WTC11 (cell line): ENCODE measurements at regions not wholly inside any gene's neighbourhood (a gene's known extent, or its start where the extent isn't known, plus 50 kb on each side); places are given as distances from the start of the nearest gene placed in this dataset.

ENCODE experiments used
- ATAC-seq: fragments of 200-7000 bp; cut with Tn5 transposase; 2 replicates; pipeline ENCODE4 v1.10.0; 2021; ENCODE audit warnings: mild to moderate bottlenecking, moderate library complexity
- CTCF ChIA-PET: fragments of 300-600 bp; sonication (Branson Sonifier 250); formaldehyde crosslinking; loops from one replicate; lab custom pipeline; 2021; ENCODE audit warnings: antibody characterized with exemption; lab: Charles Lee
- POLR2A ChIA-PET: fragments of 350-600 bp; sonication (Branson Sonifier 250); formaldehyde crosslinking; loops from one replicate; lab custom pipeline; 2021; ENCODE audit warnings: antibody characterized with exemption; lab: Charles Lee
- DNase-seq: peaks from one replicate; pipeline ENCODE4 v3.0.0; 2021; ENCODE audit warnings: low spot score
- H3K27ac Mint-ChIP-seq: 2 replicates; pipeline ENCODE4 v1.8.0; 2021; ENCODE audit warnings: mixed read lengths
- H3K27me3 Mint-ChIP-seq: 2 replicates; pipeline ENCODE4 v1.8.0; 2021; ENCODE audit warnings: low read depth, mild to moderate bottlenecking, moderate library complexity, mixed read lengths
- H3K36me3 Mint-ChIP-seq: 2 replicates; pipeline ENCODE4 v1.8.0; 2021; ENCODE audit warnings: mixed read lengths
- H3K4me1 Mint-ChIP-seq: 2 replicates; pipeline ENCODE4 v1.8.0; 2022; ENCODE audit warnings: mixed read lengths
- H3K4me3 Mint-ChIP-seq: 2 replicates; pipeline ENCODE4 v1.8.0; 2021; ENCODE audit warnings: mild to moderate bottlenecking, moderate library complexity, mixed read lengths
- H3K9me3 Mint-ChIP-seq: 2 replicates; pipeline ENCODE4 v1.8.0; 2021; ENCODE audit warnings: mixed read lengths
- AR ChIP-seq: fragments of 250-450 bp; sonication (Bioruptor Pico); IDR thresholded peaks from 2 replicates; pipeline ENCODE4 v1.9.0; 2021; ENCODE audit warnings: mild to moderate bottlenecking
- CBFB ChIP-seq: sonication (generic); formaldehyde crosslinking; IDR thresholded peaks from 2 replicates; pipeline ENCODE4 v1.8.1; 2022; ENCODE audit warnings: mild to moderate bottlenecking, low read depth, missing genetic modification reagents
- CREB1 ChIP-seq: sonication (generic); formaldehyde crosslinking; IDR thresholded peaks from 2 replicates; pipeline ENCODE4 v1.8.0; 2023; ENCODE audit warnings: mild to moderate bottlenecking, missing genetic modification reagents
- ELF4 ChIP-seq: sonication (generic); formaldehyde crosslinking; IDR thresholded peaks from 2 replicates; pipeline ENCODE4 v1.8.1; 2022; ENCODE audit warnings: low read depth, mild to moderate bottlenecking, moderate library complexity, missing genetic modification reagents
- GABPB1 ChIP-seq: sonication (generic); formaldehyde crosslinking; IDR thresholded peaks from 2 replicates; pipeline ENCODE4 v1.8.1; 2023; ENCODE audit warnings: mild to moderate bottlenecking, missing genetic modification reagents
- MXD4 ChIP-seq: fragments of 250-450 bp; sonication (Bioruptor Pico); IDR thresholded peaks from 2 replicates; pipeline ENCODE4 v1.8.0; 2021; ENCODE audit warnings: mild to moderate bottlenecking, moderate library complexity, borderline replicate concordance
- MYBL2 ChIP-seq: sonication (generic); formaldehyde crosslinking; IDR thresholded peaks from 2 replicates; pipeline ENCODE4 v1.8.1; 2023; ENCODE audit warnings: mild to moderate bottlenecking, moderate library complexity, missing genetic modification reagents
- NFE2L1 ChIP-seq: sonication (generic); formaldehyde crosslinking; IDR thresholded peaks from 2 replicates; pipeline ENCODE4 v1.8.1; 2023; ENCODE audit warnings: missing genetic modification reagents
- NR1H2 ChIP-seq: sonication (generic); formaldehyde crosslinking; IDR thresholded peaks from 2 replicates; pipeline ENCODE4 v1.9.0; 2021; ENCODE audit warnings: mild to moderate bottlenecking, moderate library complexity, missing genetic modification reagents
- SP1 ChIP-seq: sonication (generic); formaldehyde crosslinking; conservative IDR thresholded peaks from 2 replicates; pipeline ENCODE4 v1.8.1; 2022; ENCODE audit warnings: missing genetic modification reagents
- TCF7 ChIP-seq: sonication (generic); formaldehyde crosslinking; IDR thresholded peaks from 2 replicates; pipeline ENCODE4 v1.8.0; 2022; ENCODE audit warnings: mild to moderate bottlenecking, low read depth, missing genetic modification reagents, moderate library complexity
- TF ChIP-seq, protein P1 (sequence below): sonication (generic); formaldehyde crosslinking; IDR thresholded peaks from 2 replicates; pipeline ENCODE4 v1.8.0; 2022; ENCODE audit warnings: mild to moderate bottlenecking, missing genetic modification reagents
- TF ChIP-seq, protein P2 (sequence below): fragments of 250-450 bp; sonication (Bioruptor Pico); IDR thresholded peaks from 2 replicates; pipeline ENCODE4 v1.9.0; 2021; ENCODE audit warnings: moderate library complexity, mild to moderate bottlenecking, inconsistent platforms, borderline replicate concordance
- TF ChIP-seq, protein P3 (sequence below): sonication (generic); formaldehyde crosslinking; IDR thresholded peaks from 2 replicates; pipeline ENCODE4 v1.8.0; 2023; ENCODE audit warnings: missing genetic modification reagents, mild to moderate bottlenecking, borderline replicate concordance
- TF ChIP-seq, protein P4 (sequence below): fragments of 250-450 bp; sonication (Bioruptor Pico); conservative IDR thresholded peaks from 2 replicates; pipeline ENCODE4 v1.9.0; 2021; ENCODE audit warnings: mild to moderate bottlenecking
- TF ChIP-seq, protein P5 (sequence below): sonication (generic); formaldehyde crosslinking; IDR thresholded peaks from 2 replicates; pipeline ENCODE4 v1.8.1; 2023; ENCODE audit warnings: mild to moderate bottlenecking, missing genetic modification reagents, borderline replicate concordance

DNA sequence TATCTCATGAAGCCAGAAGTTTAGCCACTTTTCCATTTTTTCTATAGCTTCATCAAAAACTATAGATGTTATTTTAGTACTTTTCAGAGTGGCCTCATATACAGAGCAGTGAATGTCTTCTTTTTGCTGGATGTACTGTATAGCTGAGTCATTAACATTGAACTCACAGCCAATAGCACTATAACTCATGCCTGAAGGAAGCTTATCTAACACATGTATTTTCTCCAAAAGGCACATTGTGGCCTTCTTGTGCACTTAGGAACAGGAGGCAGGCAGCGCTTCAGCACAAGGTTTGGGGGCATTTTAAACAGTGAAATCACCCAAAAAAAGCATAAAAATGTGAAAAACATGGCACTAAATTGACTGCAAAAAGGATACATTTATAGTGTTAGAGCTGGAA is 336.8 kb upstream of the TMTC1 start:
- POLR2A ChIA-PET, result interaction anchor here (1.0 kb wide), 1 partner anchor 13 kb away, joined by 3 read pairs; no protein-coding TSS in a partner anchor
- no peaks in the 10 kb centered on the region for H3K4me1 Mint-ChIP-seq
- no peak for TF ChIP-seq AR (CRISPR knock-in tag)
- no peak for TF ChIP-seq MYBL2 (CRISPR knock-in tag)
- TF ChIP-seq, protein P1, sequence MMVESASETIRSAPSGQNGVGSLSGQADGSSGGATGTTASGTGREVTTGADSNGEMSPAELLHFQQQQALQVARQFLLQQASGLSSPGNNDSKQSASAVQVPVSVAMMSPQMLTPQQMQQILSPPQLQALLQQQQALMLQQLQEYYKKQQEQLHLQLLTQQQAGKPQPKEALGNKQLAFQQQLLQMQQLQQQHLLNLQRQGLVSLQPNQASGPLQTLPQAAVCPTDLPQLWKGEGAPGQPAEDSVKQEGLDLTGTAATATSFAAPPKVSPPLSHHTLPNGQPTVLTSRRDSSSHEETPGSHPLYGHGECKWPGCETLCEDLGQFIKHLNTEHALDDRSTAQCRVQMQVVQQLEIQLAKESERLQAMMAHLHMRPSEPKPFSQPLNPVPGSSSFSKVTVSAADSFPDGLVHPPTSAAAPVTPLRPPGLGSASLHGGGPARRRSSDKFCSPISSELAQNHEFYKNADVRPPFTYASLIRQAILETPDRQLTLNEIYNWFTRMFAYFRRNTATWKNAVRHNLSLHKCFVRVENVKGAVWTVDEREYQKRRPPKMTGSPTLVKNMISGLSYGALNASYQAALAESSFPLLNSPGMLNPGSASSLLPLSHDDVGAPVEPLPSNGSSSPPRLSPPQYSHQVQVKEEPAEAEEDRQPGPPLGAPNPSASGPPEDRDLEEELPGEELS (CRISPR knock-in tag), result no peak
- no peak for TF ChIP-seq TCF7 (CRISPR knock-in tag)
- TF ChIP-seq CREB1, result no peak
- no peak for TF ChIP-seq SP1 (CRISPR knock-in tag)
- TF ChIP-seq, protein P2, sequence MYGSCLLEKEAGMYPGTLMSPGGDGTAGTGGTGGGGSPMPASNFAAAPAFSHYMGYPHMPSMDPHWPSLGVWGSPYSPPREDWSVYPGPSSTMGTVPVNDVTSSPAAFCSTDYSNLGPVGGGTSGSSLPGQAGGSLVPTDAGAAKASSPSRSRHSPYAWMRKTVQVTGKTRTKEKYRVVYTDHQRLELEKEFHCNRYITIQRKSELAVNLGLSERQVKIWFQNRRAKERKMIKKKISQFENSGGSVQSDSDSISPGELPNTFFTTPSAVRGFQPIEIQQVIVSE, result no peak
- TF ChIP-seq, protein P3, sequence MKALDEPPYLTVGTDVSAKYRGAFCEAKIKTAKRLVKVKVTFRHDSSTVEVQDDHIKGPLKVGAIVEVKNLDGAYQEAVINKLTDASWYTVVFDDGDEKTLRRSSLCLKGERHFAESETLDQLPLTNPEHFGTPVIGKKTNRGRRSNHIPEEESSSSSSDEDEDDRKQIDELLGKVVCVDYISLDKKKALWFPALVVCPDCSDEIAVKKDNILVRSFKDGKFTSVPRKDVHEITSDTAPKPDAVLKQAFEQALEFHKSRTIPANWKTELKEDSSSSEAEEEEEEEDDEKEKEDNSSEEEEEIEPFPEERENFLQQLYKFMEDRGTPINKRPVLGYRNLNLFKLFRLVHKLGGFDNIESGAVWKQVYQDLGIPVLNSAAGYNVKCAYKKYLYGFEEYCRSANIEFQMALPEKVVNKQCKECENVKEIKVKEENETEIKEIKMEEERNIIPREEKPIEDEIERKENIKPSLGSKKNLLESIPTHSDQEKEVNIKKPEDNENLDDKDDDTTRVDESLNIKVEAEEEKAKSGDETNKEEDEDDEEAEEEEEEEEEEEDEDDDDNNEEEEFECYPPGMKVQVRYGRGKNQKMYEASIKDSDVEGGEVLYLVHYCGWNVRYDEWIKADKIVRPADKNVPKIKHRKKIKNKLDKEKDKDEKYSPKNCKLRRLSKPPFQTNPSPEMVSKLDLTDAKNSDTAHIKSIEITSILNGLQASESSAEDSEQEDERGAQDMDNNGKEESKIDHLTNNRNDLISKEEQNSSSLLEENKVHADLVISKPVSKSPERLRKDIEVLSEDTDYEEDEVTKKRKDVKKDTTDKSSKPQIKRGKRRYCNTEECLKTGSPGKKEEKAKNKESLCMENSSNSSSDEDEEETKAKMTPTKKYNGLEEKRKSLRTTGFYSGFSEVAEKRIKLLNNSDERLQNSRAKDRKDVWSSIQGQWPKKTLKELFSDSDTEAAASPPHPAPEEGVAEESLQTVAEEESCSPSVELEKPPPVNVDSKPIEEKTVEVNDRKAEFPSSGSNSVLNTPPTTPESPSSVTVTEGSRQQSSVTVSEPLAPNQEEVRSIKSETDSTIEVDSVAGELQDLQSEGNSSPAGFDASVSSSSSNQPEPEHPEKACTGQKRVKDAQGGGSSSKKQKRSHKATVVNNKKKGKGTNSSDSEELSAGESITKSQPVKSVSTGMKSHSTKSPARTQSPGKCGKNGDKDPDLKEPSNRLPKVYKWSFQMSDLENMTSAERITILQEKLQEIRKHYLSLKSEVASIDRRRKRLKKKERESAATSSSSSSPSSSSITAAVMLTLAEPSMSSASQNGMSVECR (CRISPR knock-in tag), result no peak
- no peak for TF ChIP-seq ELF4 (CRISPR knock-in tag)
- TF ChIP-seq NFE2L1 (CRISPR knock-in tag), result no peak
- TF ChIP-seq, protein P4, sequence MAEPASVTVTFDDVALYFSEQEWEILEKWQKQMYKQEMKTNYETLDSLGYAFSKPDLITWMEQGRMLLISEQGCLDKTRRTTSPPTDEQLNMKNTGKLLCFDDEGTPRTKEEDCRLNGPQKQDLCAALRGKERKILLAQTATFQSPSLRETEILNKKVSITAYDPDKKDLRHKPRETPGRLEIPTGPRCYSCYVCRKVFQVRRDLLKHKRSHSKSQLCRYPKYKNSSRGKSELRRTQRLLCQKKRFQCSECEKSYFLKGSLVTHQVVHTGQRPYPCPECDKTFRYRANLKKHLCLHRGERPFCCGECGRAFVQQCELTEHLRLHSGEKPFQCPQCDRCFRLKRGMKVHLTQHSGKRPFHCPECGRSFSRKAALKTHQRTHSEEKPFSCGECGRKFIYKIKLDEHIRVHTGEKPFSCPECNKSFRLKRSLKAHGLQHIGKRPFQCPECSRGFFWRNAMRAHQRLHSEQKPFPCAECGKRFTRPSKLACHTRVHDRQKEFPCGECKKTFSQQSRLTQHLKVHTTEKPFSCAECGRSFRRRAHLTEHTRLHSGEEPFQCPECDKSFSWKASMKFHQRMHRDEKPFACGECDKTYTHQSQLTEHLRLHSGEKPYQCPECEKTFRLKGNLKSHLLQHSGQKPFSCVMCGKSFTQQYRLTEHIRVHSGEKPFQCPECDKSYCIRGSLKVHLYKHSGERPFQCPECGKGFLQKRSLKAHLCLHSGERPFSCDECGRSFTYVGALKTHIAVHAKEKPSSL (CRISPR knock-in tag), result no peak
- TF ChIP-seq GABPB1, result no peak
- TF ChIP-seq CBFB (CRISPR knock-in tag), result no peak
- no peak for TF ChIP-seq MXD4 (CRISPR knock-in tag)
- no peak for TF ChIP-seq NR1H2 (CRISPR knock-in tag)
- TF ChIP-seq, protein P5, sequence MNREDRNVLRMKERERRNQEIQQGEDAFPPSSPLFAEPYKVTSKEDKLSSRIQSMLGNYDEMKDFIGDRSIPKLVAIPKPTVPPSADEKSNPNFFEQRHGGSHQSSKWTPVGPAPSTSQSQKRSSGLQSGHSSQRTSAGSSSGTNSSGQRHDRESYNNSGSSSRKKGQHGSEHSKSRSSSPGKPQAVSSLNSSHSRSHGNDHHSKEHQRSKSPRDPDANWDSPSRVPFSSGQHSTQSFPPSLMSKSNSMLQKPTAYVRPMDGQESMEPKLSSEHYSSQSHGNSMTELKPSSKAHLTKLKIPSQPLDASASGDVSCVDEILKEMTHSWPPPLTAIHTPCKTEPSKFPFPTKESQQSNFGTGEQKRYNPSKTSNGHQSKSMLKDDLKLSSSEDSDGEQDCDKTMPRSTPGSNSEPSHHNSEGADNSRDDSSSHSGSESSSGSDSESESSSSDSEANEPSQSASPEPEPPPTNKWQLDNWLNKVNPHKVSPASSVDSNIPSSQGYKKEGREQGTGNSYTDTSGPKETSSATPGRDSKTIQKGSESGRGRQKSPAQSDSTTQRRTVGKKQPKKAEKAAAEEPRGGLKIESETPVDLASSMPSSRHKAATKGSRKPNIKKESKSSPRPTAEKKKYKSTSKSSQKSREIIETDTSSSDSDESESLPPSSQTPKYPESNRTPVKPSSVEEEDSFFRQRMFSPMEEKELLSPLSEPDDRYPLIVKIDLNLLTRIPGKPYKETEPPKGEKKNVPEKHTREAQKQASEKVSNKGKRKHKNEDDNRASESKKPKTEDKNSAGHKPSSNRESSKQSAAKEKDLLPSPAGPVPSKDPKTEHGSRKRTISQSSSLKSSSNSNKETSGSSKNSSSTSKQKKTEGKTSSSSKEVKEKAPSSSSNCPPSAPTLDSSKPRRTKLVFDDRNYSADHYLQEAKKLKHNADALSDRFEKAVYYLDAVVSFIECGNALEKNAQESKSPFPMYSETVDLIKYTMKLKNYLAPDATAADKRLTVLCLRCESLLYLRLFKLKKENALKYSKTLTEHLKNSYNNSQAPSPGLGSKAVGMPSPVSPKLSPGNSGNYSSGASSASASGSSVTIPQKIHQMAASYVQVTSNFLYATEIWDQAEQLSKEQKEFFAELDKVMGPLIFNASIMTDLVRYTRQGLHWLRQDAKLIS (CRISPR knock-in tag), result no peak
- no peaks in the 10 kb centered on the region for H3K27me3 Mint-ChIP-seq
- no peak overlapping the region for H3K4me3 Mint-ChIP-seq
- no peak overlapping the region for H3K27ac Mint-ChIP-seq
- no peaks in the 10 kb centered on the region for H3K36me3 Mint-ChIP-seq
- peaks cover 19% of the 10 kb centered on the region for H3K9me3 Mint-ChIP-seq
- CTCF ChIA-PET, result no interaction called here
- no peak for DNase-seq
- no peak for ATAC-seq
